Right ventricle myocardium inferior (tissue), 1 donor: ENCODE measurements at regions not wholly inside any gene's neighbourhood (a gene's known extent, or its start where the extent isn't known, plus 50 kb on each side); places are given as distances from the start of the nearest gene placed in this dataset.

ENCODE experiments used
- ATAC-seq: fragments of 200-7000 bp; cut with Tn5 transposase; one replicate; pipeline ENCODE4 v1.9.1; 2020; ENCODE audit warnings: mild to moderate bottlenecking, moderate library complexity
- DNase-seq: peaks from one replicate; pipeline ENCODE4 v3.0.0; 2021; ENCODE audit errors: missing footprints
- intact Hi-C: fragments of 100-400 bp; cut with DNase I; formaldehyde crosslinking; loops from one replicate; pipeline ENCODE4 v1.11.0; 2022
- donor health status: DM: no; HTN: yes; CAD: no; lungs with severe emphysema.

- no peak for DNase-seq
- intact Hi-C loops: no loop called here
- no peak for ATAC-seq
Observed at GRCh38 chr20:16220826-16221225, 352.4 kb downstream of the KIF16B start.

- no peak for DNase-seq
- intact Hi-C loops: no loop called here
- no peak for ATAC-seq
Observed at GRCh38 chr20:16219182-16219581, 354.1 kb downstream of the KIF16B start.

GRCh38 chr20:16216914-16217230 lies 356.4 kb downstream of the KIF16B start:
- ATAC-seq (no peak), DNase-seq (no peak)
- intact Hi-C loops: no loop called here

- intact Hi-C loops: no loop called here
- no peak for DNase-seq
- no peak for ATAC-seq
Observed at GRCh38 chr20:16216227-16216913, 356.9 kb downstream of the KIF16B start.

- intact Hi-C loops: no loop called here
- no peak for ATAC-seq
- no peak for DNase-seq
Observed at GRCh38 chr20:16215041-16215440, 358.2 kb downstream of the KIF16B start.

- DNase-seq (no peak), ATAC-seq (no peak)
- intact Hi-C loops: no loop called here
Observed at GRCh38 chr20:16212790-16213189, 360.5 kb downstream of the KIF16B start.

- intact Hi-C loops: no loop called here
- no peak for ATAC-seq
- no peak for DNase-seq
Observed at GRCh38 chr20:16209951-16210361, 363.3 kb downstream of the KIF16B start.

GRCh38 chr20:16209357-16209756 lies 363.9 kb downstream of the KIF16B start:
- intact Hi-C loops: no loop called here
- no peak for DNase-seq
- ATAC-seq: no peak

GRCh38 chr20:16208443-16208842 lies 364.8 kb downstream of the KIF16B start:
- ATAC-seq: no peak
- intact Hi-C loops: no loop called here
- no peak for DNase-seq

GRCh38 chr20:16206817-16207216 lies 366.4 kb downstream of the KIF16B start:
- intact Hi-C loops: no loop called here
- ATAC-seq (no peak), DNase-seq (no peak)

- no peak for ATAC-seq
- intact Hi-C loops: no loop called here
- no peak for DNase-seq
Observed at GRCh38 chr20:16205507-16205906, 367.7 kb downstream of the KIF16B start.

GRCh38 chr20:16203096-16203495 lies 370.2 kb downstream of the KIF16B start:
- intact Hi-C loops: no loop called here
- ATAC-seq: no peak
- no peak for DNase-seq

- no peak for ATAC-seq
- intact Hi-C loops: no loop called here
- DNase-seq: no peak
Observed at GRCh38 chr20:16201191-16201590, 372.1 kb downstream of the KIF16B start.

- intact Hi-C loops: no loop called here
- no peak for ATAC-seq
- DNase-seq: no peak
Observed at GRCh38 chr20:16197696-16198095, 375.6 kb downstream of the KIF16B start.

- intact Hi-C loops: no loop called here
- ATAC-seq (no peak), DNase-seq (no peak)
Observed at GRCh38 chr20:16195671-16196070, 377.6 kb downstream of the KIF16B start.

GRCh38 chr20:16194617-16195360 lies 378.5 kb downstream of the KIF16B start:
- DNase-seq: no peak
- ATAC-seq: no peak
- intact Hi-C loops: no loop called here

- DNase-seq (no peak), ATAC-seq (no peak)
- intact Hi-C loops: no loop called here
Observed at GRCh38 chr20:16191496-16191895, 381.8 kb downstream of the KIF16B start.

- intact Hi-C loops: no loop called here
- DNase-seq: no peak
- no peak for ATAC-seq
Observed at GRCh38 chr20:16189371-16189770, 383.9 kb downstream of the KIF16B start.

GRCh38 chr20:16187956-16188616 lies 385.2 kb downstream of the KIF16B start:
- ATAC-seq (no peak), DNase-seq (no peak)
- intact Hi-C loops: no loop called here

- intact Hi-C loops: no loop called here
- DNase-seq (no peak), ATAC-seq (no peak)
Observed at GRCh38 chr20:16179919-16180318, 393.3 kb downstream of the KIF16B start.
